ENCODE measurements at regions not wholly inside any gene's neighbourhood (a gene's known extent, or its start where the extent isn't known, plus 50 kb on each side); places are given as distances from the start of the nearest gene placed in this dataset.
A peak's percentile ranks its signal among the peaks of the same experiment; 100 is the strongest.

DNA sequence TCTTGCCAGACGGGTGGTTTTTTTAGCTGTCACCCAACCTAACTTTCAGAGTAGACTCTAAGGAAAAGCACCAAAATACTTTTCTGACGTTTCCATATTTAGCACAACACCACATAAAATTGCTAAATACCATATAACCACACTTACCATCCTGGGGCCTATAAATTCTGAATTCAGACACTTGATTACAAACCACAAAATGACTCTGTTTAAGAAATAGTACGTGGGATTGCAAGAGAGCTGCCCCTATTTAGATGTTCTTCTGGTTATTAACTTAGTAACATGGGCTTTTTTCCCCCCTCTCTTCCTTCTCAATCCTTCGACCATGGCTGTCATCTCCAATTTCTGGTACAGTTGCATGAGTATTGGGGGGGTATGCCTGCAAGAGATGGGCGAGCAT lies 287.7 kb downstream of the BMP4 start:
- intact Hi-C loops (cut with DNase I) = no loop called here
- WGBS (ENCODE audit: insufficient coverage, low coverage, low lambda C conversion rate, missing lambda C conversion rate) = 52% methylated on average over 5 of the region's 5 CpGs
- ATAC-seq (no peak), DNase-seq (no peak)
- H3K27ac ChIP-seq = no peak overlapping the region
- no peaks in the 10 kb centered on the region for H3K4me1 ChIP-seq
- no peak for TF ChIP-seq POLR2A (IDR thresholded peaks at IDR 0.05)
- TF ChIP-seq, protein P1, sequence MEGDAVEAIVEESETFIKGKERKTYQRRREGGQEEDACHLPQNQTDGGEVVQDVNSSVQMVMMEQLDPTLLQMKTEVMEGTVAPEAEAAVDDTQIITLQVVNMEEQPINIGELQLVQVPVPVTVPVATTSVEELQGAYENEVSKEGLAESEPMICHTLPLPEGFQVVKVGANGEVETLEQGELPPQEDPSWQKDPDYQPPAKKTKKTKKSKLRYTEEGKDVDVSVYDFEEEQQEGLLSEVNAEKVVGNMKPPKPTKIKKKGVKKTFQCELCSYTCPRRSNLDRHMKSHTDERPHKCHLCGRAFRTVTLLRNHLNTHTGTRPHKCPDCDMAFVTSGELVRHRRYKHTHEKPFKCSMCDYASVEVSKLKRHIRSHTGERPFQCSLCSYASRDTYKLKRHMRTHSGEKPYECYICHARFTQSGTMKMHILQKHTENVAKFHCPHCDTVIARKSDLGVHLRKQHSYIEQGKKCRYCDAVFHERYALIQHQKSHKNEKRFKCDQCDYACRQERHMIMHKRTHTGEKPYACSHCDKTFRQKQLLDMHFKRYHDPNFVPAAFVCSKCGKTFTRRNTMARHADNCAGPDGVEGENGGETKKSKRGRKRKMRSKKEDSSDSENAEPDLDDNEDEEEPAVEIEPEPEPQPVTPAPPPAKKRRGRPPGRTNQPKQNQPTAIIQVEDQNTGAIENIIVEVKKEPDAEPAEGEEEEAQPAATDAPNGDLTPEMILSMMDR (IDR thresholded peaks at IDR 0.05) = no peak
- no peak overlapping the region for H3K4me3 ChIP-seq
- no peaks in the 10 kb centered on the region for H3K27me3 ChIP-seq
- no peaks in the 10 kb centered on the region for H3K36me3 ChIP-seq
- no peaks in the 10 kb centered on the region for H3K9me3 ChIP-seq

DNA sequence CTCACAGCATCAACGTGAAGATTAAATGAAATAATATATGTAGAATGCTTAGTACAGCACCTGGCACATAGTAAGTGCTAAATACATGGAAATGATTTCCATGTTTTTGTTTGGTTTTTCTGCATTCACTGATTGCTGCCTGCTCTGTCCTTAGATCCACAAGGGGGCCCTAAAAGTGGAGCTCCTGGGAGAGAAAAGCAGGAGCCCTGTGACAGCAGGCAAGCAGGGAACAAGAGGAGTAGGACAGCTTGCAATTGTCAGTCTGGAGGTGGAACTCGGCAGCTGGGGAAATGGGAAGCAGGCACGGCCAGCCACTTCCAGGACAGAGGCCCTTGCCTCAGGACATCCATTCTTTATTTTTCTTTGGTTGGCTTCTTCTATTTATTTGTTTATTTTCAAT lies 292.9 kb downstream of the BMP4 start:
- DNase-seq (peak in 2 of 3 donors; percentile 20 to 40), ATAC-seq (peak; percentile 27 to 86 (median 56))
- H3K27ac ChIP-seq = no peak overlapping the region
- WGBS (ENCODE audit: insufficient coverage, low coverage, low lambda C conversion rate, missing lambda C conversion rate) = 24% methylated on average over 2 of the region's 3 CpGs
- H3K27me3 ChIP-seq = no peaks in the 10 kb centered on the region
- intact Hi-C loops (cut with DNase I) = no loop called here
- no peak overlapping the region for H3K4me3 ChIP-seq
- H3K9me3 ChIP-seq = no peaks in the 10 kb centered on the region
- TF ChIP-seq POLR2A (IDR thresholded peaks at IDR 0.05) = no peak
- TF ChIP-seq, protein P1 (IDR thresholded peaks at IDR 0.05) = peak; percentile 28 to 47 (median 30)
- no peaks in the 10 kb centered on the region for H3K36me3 ChIP-seq
- H3K4me1 ChIP-seq = no peaks in the 10 kb centered on the region

DNA sequence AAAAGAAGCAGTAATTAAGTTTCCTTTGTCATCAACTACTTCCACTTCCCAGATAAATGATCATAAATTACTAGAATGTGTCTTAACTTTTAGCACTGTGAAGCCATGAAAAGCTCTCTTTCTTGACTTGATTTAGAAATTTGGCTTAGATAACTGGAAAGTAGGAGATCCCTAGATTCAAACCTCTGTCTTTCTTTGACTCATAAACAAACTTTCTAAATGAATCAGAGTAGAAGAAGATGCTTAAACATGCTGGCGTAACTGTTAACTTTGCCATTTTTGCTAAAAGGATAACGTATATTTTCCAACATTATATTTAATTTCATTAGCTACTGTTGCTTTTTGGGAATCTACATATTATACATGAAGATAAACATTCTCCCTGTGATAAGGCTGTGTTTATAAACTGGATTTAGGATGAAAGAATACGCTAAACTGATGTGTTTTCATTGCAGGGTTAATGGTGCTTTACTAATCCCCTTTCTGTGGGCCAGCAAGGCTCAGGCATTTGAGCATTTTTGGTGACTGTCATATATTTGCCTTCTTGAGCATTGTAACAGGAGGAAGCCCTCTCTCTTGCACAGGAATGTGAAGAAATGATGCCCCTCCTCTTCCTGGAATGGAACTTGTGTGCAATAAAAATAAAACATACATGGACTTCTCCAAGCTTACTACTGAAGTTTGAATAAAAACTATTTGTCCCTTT lies 301.4 kb downstream of the BMP4 start:
- H3K27ac ChIP-seq = no peak overlapping the region
- intact Hi-C loops (cut with DNase I) = no loop called here
- 70% methylated on average over 3 of the region's 3 CpGs for WGBS (ENCODE audit: insufficient coverage, low coverage, low lambda C conversion rate, missing lambda C conversion rate)
- H3K4me3 ChIP-seq = no peak overlapping the region
- no peaks in the 10 kb centered on the region for H3K27me3 ChIP-seq
- TF ChIP-seq POLR2A (IDR thresholded peaks at IDR 0.05) = no peak
- TF ChIP-seq, protein P1 (IDR thresholded peaks at IDR 0.05) = no peak
- DNase-seq (no peak), ATAC-seq (no peak)
- H3K36me3 ChIP-seq = no peaks in the 10 kb centered on the region
- no peaks in the 10 kb centered on the region for H3K4me1 ChIP-seq
- H3K9me3 ChIP-seq = no peaks in the 10 kb centered on the region

DNA sequence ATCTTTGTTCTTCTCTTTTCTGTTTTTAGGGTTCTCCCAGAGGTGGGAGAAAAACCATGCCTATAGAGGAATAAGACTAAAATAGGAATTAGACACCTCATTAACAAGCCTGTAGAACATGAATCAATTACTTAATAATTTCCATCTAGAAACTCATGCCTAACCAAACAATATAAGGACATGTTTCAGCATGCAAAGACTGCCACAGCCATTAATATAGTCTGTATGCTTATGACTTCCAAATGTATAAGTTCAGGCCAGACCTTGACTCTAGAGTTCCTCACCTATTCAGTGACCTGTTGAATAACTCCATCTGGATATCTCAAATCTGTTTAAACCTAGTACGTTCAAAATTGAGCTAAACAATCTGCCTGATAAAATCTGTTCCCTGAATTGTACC lies 304.6 kb downstream of the BMP4 start:
- TF ChIP-seq, protein P1 (IDR thresholded peaks at IDR 0.05) = no peak
- TF ChIP-seq POLR2A (IDR thresholded peaks at IDR 0.05) = no peak
- intact Hi-C loops (cut with DNase I) = no loop called here
- no peaks in the 10 kb centered on the region for H3K9me3 ChIP-seq
- no peak for ATAC-seq
- 38% methylated on average over 1 of the region's 1 CpG for WGBS (ENCODE audit: insufficient coverage, low coverage, low lambda C conversion rate, missing lambda C conversion rate)
- no peaks in the 10 kb centered on the region for H3K36me3 ChIP-seq
- DNase-seq = no peak
- no peak overlapping the region for H3K27ac ChIP-seq
- H3K4me3 ChIP-seq = no peak overlapping the region
- no peaks in the 10 kb centered on the region for H3K4me1 ChIP-seq
- H3K27me3 ChIP-seq = no peaks in the 10 kb centered on the region
